ENCODE measurements at regions not wholly inside any gene's neighbourhood (a gene's known extent, or its start where the extent isn't known, plus 50 kb on each side); places are given as distances from the start of the nearest gene placed in this dataset.

DNA sequence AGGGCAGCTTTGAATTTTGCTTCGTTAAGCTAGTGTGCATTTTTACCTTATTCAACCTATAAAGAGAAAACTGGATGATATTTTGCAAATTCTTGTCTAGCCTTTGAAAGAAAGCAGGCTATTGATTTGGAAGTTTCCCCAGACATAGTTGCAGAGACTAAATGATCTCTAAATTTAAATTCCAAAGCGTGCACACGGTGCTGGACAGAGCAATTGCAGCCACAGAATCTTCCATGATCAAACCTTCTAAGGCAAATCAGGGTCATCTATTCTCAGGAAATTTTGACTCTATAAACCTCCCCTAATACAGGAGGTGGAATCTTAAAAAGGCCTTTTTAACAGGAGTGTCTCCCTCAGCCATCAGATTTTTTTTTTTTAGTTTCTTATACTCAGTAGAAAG, 159.9 kb downstream of the MDFIC start:
- Histone ChIP-seq H2AFZ (no peak overlapping the region), H3K4me1 (ENCODE audit: insufficient read depth) (no peaks in the 10 kb centered on the region), H4K20me1 (replicated peaks; ENCODE audit: insufficient read depth) (no peaks in the 10 kb centered on the region), H3K4me3 (no peak overlapping the region), H3K9me2 (ENCODE audit: insufficient read depth) (no peaks in the 10 kb centered on the region; the same call in none of the 2 replicates), H3K4me2 (no peak overlapping the region), H3K27me3 (ENCODE audit: insufficient read depth) (no peaks in the 10 kb centered on the region), H3K36me3 (ENCODE audit: insufficient read depth) (no peaks in the 10 kb centered on the region), H3F3A (replicated peaks; ENCODE audit: low read depth) (no peaks in the 10 kb centered on the region), H3K79me2 (replicated peaks; ENCODE audit: insufficient read depth) (no peaks in the 10 kb centered on the region), H3K27ac (ENCODE audit: low read depth) (no peak overlapping the region)
- DNase-seq (ENCODE audit: low spot score) (no peak), ATAC-seq (no peak)
- TF ChIP-seq, protein P1, sequence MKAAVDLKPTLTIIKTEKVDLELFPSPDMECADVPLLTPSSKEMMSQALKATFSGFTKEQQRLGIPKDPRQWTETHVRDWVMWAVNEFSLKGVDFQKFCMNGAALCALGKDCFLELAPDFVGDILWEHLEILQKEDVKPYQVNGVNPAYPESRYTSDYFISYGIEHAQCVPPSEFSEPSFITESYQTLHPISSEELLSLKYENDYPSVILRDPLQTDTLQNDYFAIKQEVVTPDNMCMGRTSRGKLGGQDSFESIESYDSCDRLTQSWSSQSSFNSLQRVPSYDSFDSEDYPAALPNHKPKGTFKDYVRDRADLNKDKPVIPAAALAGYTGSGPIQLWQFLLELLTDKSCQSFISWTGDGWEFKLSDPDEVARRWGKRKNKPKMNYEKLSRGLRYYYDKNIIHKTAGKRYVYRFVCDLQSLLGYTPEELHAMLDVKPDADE (IDR thresholded peaks at IDR 0.05) = no peak
- no peak for TF ChIP-seq STAT1 (IDR thresholded peaks at IDR 0.05; ENCODE audit: unreplicated experiment)
- no peak for TF ChIP-seq CREB1 (CRISPR knock-in tag; IDR thresholded peaks at IDR 0.05; ENCODE audit: low read depth)
- TF ChIP-seq EZH2phosphoT487 (IDR thresholded peaks at IDR 0.05; ENCODE audit: unreplicated experiment) = no peak
- TF ChIP-seq, protein P2, sequence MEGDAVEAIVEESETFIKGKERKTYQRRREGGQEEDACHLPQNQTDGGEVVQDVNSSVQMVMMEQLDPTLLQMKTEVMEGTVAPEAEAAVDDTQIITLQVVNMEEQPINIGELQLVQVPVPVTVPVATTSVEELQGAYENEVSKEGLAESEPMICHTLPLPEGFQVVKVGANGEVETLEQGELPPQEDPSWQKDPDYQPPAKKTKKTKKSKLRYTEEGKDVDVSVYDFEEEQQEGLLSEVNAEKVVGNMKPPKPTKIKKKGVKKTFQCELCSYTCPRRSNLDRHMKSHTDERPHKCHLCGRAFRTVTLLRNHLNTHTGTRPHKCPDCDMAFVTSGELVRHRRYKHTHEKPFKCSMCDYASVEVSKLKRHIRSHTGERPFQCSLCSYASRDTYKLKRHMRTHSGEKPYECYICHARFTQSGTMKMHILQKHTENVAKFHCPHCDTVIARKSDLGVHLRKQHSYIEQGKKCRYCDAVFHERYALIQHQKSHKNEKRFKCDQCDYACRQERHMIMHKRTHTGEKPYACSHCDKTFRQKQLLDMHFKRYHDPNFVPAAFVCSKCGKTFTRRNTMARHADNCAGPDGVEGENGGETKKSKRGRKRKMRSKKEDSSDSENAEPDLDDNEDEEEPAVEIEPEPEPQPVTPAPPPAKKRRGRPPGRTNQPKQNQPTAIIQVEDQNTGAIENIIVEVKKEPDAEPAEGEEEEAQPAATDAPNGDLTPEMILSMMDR (conservative IDR thresholded peaks at IDR 0.05; ENCODE audit: low read depth in 2 of 2) = no peak
- TF ChIP-seq, protein P3, sequence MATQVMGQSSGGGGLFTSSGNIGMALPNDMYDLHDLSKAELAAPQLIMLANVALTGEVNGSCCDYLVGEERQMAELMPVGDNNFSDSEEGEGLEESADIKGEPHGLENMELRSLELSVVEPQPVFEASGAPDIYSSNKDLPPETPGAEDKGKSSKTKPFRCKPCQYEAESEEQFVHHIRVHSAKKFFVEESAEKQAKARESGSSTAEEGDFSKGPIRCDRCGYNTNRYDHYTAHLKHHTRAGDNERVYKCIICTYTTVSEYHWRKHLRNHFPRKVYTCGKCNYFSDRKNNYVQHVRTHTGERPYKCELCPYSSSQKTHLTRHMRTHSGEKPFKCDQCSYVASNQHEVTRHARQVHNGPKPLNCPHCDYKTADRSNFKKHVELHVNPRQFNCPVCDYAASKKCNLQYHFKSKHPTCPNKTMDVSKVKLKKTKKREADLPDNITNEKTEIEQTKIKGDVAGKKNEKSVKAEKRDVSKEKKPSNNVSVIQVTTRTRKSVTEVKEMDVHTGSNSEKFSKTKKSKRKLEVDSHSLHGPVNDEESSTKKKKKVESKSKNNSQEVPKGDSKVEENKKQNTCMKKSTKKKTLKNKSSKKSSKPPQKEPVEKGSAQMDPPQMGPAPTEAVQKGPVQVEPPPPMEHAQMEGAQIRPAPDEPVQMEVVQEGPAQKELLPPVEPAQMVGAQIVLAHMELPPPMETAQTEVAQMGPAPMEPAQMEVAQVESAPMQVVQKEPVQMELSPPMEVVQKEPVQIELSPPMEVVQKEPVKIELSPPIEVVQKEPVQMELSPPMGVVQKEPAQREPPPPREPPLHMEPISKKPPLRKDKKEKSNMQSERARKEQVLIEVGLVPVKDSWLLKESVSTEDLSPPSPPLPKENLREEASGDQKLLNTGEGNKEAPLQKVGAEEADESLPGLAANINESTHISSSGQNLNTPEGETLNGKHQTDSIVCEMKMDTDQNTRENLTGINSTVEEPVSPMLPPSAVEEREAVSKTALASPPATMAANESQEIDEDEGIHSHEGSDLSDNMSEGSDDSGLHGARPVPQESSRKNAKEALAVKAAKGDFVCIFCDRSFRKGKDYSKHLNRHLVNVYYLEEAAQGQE (IDR thresholded peaks at IDR 0.05; ENCODE audit: unreplicated experiment) = no peak
- TF ChIP-seq JUNB (IDR thresholded peaks at IDR 0.05; ENCODE audit: unreplicated experiment) = no peak
- TF ChIP-seq POLR2AphosphoS5 (IDR thresholded peaks at IDR 0.05; ENCODE audit: low read depth) = no peak
- TF ChIP-seq ZNF331 (CRISPR knock-in tag; IDR thresholded peaks at IDR 0.05; ENCODE audit: low read depth) = no peak
- TF ChIP-seq NANOG (IDR thresholded peaks at IDR 0.05; ENCODE audit: borderline replicate concordance) = no peak
- TF ChIP-seq ZNF114 (CRISPR knock-in tag; IDR thresholded peaks at IDR 0.05) = no peak
- TF ChIP-seq, protein P4, sequence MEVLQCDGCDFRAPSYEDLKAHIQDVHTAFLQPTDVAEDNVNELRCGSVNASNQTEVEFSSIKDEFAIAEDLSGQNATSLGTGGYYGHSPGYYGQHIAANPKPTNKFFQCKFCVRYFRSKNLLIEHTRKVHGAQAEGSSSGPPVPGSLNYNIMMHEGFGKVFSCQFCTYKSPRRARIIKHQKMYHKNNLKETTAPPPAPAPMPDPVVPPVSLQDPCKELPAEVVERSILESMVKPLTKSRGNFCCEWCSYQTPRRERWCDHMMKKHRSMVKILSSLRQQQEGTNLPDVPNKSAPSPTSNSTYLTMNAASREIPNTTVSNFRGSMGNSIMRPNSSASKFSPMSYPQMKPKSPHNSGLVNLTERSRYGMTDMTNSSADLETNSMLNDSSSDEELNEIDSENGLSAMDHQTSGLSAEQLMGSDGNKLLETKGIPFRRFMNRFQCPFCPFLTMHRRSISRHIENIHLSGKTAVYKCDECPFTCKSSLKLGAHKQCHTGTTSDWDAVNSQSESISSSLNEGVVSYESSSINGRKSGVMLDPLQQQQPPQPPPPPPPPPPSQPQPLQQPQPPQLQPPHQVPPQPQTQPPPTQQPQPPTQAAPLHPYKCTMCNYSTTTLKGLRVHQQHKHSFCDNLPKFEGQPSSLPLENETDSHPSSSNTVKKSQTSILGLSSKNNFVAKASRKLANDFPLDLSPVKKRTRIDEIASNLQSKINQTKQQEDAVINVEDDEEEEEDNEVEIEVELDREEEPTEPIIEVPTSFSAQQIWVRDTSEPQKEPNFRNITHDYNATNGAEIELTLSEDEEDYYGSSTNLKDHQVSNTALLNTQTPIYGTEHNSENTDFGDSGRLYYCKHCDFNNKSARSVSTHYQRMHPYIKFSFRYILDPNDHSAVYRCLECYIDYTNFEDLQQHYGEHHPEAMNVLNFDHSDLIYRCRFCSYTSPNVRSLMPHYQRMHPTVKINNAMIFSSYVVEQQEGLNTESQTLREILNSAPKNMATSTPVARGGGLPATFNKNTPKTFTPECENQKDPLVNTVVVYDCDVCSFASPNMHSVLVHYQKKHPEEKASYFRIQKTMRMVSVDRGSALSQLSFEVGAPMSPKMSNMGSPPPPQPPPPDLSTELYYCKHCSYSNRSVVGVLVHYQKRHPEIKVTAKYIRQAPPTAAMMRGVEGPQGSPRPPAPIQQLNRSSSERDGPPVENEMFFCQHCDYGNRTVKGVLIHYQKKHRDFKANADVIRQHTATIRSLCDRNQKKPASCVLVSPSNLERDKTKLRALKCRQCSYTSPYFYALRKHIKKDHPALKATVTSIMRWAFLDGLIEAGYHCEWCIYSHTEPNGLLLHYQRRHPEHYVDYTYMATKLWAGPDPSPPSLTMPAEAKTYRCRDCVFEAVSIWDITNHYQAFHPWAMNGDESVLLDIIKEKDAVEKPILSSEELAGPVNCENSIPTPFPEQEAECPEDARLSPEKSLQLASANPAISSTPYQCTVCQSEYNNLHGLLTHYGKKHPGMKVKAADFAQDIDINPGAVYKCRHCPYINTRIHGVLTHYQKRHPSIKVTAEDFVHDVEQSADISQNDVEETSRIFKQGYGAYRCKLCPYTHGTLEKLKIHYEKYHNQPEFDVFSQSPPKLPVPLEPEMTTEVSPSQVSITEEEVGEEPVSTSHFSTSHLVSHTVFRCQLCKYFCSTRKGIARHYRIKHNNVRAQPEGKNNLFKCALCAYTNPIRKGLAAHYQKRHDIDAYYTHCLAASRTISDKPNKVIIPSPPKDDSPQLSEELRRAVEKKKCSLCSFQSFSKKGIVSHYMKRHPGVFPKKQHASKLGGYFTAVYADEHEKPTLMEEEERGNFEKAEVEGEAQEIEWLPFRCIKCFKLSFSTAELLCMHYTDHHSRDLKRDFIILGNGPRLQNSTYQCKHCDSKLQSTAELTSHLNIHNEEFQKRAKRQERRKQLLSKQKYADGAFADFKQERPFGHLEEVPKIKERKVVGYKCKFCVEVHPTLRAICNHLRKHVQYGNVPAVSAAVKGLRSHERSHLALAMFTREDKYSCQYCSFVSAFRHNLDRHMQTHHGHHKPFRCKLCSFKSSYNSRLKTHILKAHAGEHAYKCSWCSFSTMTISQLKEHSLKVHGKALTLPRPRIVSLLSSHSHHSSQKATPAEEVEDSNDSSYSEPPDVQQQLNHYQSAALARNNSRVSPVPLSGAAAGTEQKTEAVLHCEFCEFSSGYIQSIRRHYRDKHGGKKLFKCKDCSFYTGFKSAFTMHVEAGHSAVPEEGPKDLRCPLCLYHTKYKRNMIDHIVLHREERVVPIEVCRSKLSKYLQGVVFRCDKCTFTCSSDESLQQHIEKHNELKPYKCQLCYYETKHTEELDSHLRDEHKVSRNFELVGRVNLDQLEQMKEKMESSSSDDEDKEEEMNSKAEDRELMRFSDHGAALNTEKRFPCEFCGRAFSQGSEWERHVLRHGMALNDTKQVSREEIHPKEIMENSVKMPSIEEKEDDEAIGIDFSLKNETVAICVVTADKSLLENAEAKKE (CRISPR knock-in tag; IDR thresholded peaks at IDR 0.05) = no peak
- no peak for TF ChIP-seq EZH2 (IDR thresholded peaks at IDR 0.05; ENCODE audit: low read depth, unreplicated experiment)
- H3K4me3 Mint-ChIP-seq = no peak overlapping the region
- no peaks in the 10 kb centered on the region for H3K27me3 Mint-ChIP-seq (ENCODE audit: insufficient read depth, low read depth, poor library complexity)
- 0 out of 3 replicates have a peak, but pooled peaks cover 2% of the 10 kb centered on the region for H3K4me1 Mint-ChIP-seq
- H3K9me3 Mint-ChIP-seq = peaks cover 2% of the 10 kb centered on the region; the same call in 1 of the 3 replicates
- H3K27ac Mint-ChIP-seq = no peak overlapping the region
- no peaks in the 10 kb centered on the region for H3K36me3 Mint-ChIP-seq (ENCODE audit: low read depth)
